IMR-90 (cell line): ENCODE measurements at regions not wholly inside any gene's neighbourhood (a gene's known extent, or its start where the extent isn't known, plus 50 kb on each side); places are given as distances from the start of the nearest gene placed in this dataset.
A peak's percentile ranks its signal among the peaks of the same experiment; 100 is the strongest.

Experiments
- ATAC-seq: fragments of 200-7000 bp; cut with Tn5 transposase; 2 replicates; pipeline ENCODE4 v1.9.1; 2020; ENCODE audit warnings: low read depth, mild to moderate bottlenecking, moderate library complexity
- BruUV-seq: library from RNA; stranded (reverse); fragments of 400-500 nt; replicated peaks from 2 replicates; lab custom pipeline; 2021; lab: Mats Ljungman, UMichigan
- CTCF ChIA-PET: fragments of 300-600 bp; formaldehyde crosslinking; extraction: SDS; loops from one replicate; lab custom pipeline; 2021; ENCODE audit warnings: antibody characterized with exemption; lab: Yijun Ruan, JAX
- POLR2A ChIA-PET: fragments of 300-600 bp; sonication (Branson Sonifier 250); formaldehyde crosslinking; loops from one replicate; lab custom pipeline; 2022; ENCODE audit warnings: antibody characterized with exemption; ENCODE audit not compliant: unreplicated experiment; lab: Charles Lee
- DNase-seq: peaks from one replicate; pipeline ENCODE4 v3.0.0; 2013
- H2AFZ ChIP-seq: replicated peaks from 2 replicates; pipeline ENCODE3; 2013; ENCODE audit warnings: low read length, mild to moderate bottlenecking; ENCODE audit not compliant: poor library complexity
- H2AK5ac ChIP-seq: 2 replicates; pipeline ENCODE4 v1.6.1; 2013; ENCODE audit warnings: low read depth, low read length, inconsistent platforms
- H2AK9ac ChIP-seq: replicated peaks from 2 replicates; pipeline ENCODE3; 2013; ENCODE audit warnings: mild to moderate bottlenecking, low read depth, low read length, moderate library complexity; ENCODE audit not compliant: poor library complexity
- H2BK120ac ChIP-seq: 2 replicates; pipeline ENCODE4 v1.6.1; 2013; ENCODE audit warnings: low read depth, low read length, inconsistent platforms
- H2BK15ac ChIP-seq: 3 replicates; pipeline ENCODE4 v1.6.1; 2013; ENCODE audit warnings: low read depth, low read length, inconsistent platforms
- H2BK20ac ChIP-seq: 2 replicates; pipeline ENCODE4 v1.6.1; 2013; ENCODE audit warnings: low read depth, mild to moderate bottlenecking, inconsistent platforms, low read length, moderate library complexity
- H2BK5ac ChIP-seq: 2 replicates; pipeline ENCODE4 v1.6.1; 2013; ENCODE audit warnings: mild to moderate bottlenecking, low read depth, low read length, inconsistent platforms; ENCODE audit not compliant: poor library complexity, severe bottlenecking
- H3K14ac ChIP-seq: replicated peaks from 2 replicates; pipeline ENCODE4 v1.6.1; 2013; ENCODE audit warnings: low read depth, low read length, inconsistent platforms
- H3K18ac ChIP-seq: 2 replicates; pipeline ENCODE4 v1.6.1; 2013; ENCODE audit warnings: low read depth, low read length, control low read depth
- H3K23ac ChIP-seq: 2 replicates; pipeline ENCODE4 v1.6.1; 2013; ENCODE audit warnings: low read depth, low read length, inconsistent platforms
- H3K27ac ChIP-seq: 2 replicates; pipeline ENCODE4 v1.5.1; 2013; ENCODE audit warnings: mild to moderate bottlenecking, control low read depth, low read length; ENCODE audit not compliant: insufficient read depth
- H3K27me3 ChIP-seq: 2 replicates; pipeline ENCODE4 v1.6.1; 2013; ENCODE audit warnings: low read length; ENCODE audit not compliant: control insufficient read depth, insufficient read depth
- H3K36me3 ChIP-seq: 2 replicates; pipeline ENCODE4 v1.6.1; 2013; ENCODE audit warnings: low read length, mixed read lengths; ENCODE audit not compliant: control insufficient read depth, insufficient read depth
- H3K4ac ChIP-seq: 2 replicates; pipeline ENCODE4 v1.6.1; 2013; ENCODE audit warnings: low read depth, low read length, inconsistent platforms
- H3K4me1 ChIP-seq: 2 replicates; pipeline ENCODE4 v1.6.1; 2013; ENCODE audit warnings: low read length, mixed read lengths; ENCODE audit not compliant: control insufficient read depth, insufficient read depth
- H3K4me2 ChIP-seq: 2 replicates; pipeline ENCODE4 v1.6.1; 2013; ENCODE audit warnings: low read depth, mild to moderate bottlenecking, control low read depth, low read length, moderate library complexity
- H3K4me3 ChIP-seq: 2 replicates; pipeline ENCODE4 v1.5.1; 2013; ENCODE audit warnings: low read depth, mild to moderate bottlenecking, control low read depth, low read length, moderate library complexity; ENCODE audit not compliant: insufficient read depth
- H3K56ac ChIP-seq: 2 replicates; pipeline ENCODE4 v1.6.1; 2013; ENCODE audit warnings: low read length, inconsistent platforms; ENCODE audit not compliant: insufficient read depth; ENCODE audit errors: extremely low read depth
- H3K79me1 ChIP-seq, 2 experiments: 2 replicates each; pipeline ENCODE4 v1.6.1; 2013; ENCODE audit warnings: low read length in 2 of 2, inconsistent platforms in 1 of 2, low read depth in 1 of 2
- H3K9ac ChIP-seq: 2 replicates; pipeline ENCODE4 v1.6.1; 2013; ENCODE audit warnings: low read depth, low read length, control low read depth
- H3K9me1 ChIP-seq: 2 replicates; pipeline ENCODE4 v1.6.1; 2013; ENCODE audit warnings: low read length, inconsistent platforms; ENCODE audit not compliant: insufficient read depth
- H3K9me3 ChIP-seq: 2 replicates; pipeline ENCODE4 v1.6.1; 2013; ENCODE audit warnings: low read length; ENCODE audit not compliant: control insufficient read depth, insufficient read depth
- H4K20me1 ChIP-seq: 2 replicates; pipeline ENCODE4 v1.6.1; 2013; ENCODE audit warnings: low read length, inconsistent platforms; ENCODE audit not compliant: insufficient read depth
- H4K5ac ChIP-seq: 2 replicates; pipeline ENCODE4 v1.6.1; 2013; ENCODE audit warnings: mild to moderate bottlenecking, low read depth, low read length, control low read depth
- H4K8ac ChIP-seq, 2 experiments: 2 replicates each; pipeline ENCODE4 v1.6.1; 2013; ENCODE audit warnings: low read depth in 2 of 2, low read length in 2 of 2, control low read depth in 1 of 2, inconsistent platforms in 1 of 2
- H4K91ac ChIP-seq: 2 replicates; pipeline ENCODE4 v1.6.1; 2013; ENCODE audit warnings: low read depth, low read length, inconsistent platforms; ENCODE audit not compliant: insufficient read depth
- CEBPB ChIP-seq: IDR thresholded peaks from 2 replicates; pipeline ENCODE4 v1.6.1; 2012; ENCODE audit warnings: low read depth, low read length, improper control_type of control experiment
- CHD1 ChIP-seq: IDR thresholded peaks from 2 replicates; pipeline ENCODE4 v1.6.1; 2012; ENCODE audit warnings: low read depth, low read length, improper control_type of control experiment
- MAFK ChIP-seq: IDR thresholded peaks from 2 replicates; pipeline ENCODE4 v1.6.1; 2012; ENCODE audit warnings: low read depth, low read length, improper control_type of control experiment
- MAZ ChIP-seq: IDR thresholded peaks from 2 replicates; pipeline ENCODE4 v1.6.1; 2012; ENCODE audit warnings: low read depth, mild to moderate bottlenecking, low read length, improper control_type of control experiment, moderate library complexity, borderline replicate concordance
- MXI1 ChIP-seq: IDR thresholded peaks from 2 replicates; pipeline ENCODE4 v1.6.1; 2012; ENCODE audit warnings: low read depth, mild to moderate bottlenecking, low read length, moderate library complexity, borderline replicate concordance
- NFE2L2 ChIP-seq: fragments of 150-350 bp; IDR thresholded peaks from 2 replicates; pipeline ENCODE4 v1.6.1; 2016; ENCODE audit warnings: low read depth, mild to moderate bottlenecking, low read length
- RAD21 ChIP-seq: IDR thresholded peaks from 2 replicates; pipeline ENCODE4 v1.6.1; 2012; ENCODE audit warnings: low read length, improper control_type of control experiment
- RCOR1 ChIP-seq: IDR thresholded peaks from 2 replicates; pipeline ENCODE4 v1.6.1; 2012; ENCODE audit warnings: mild to moderate bottlenecking, low read length, improper control_type of control experiment; ENCODE audit not compliant: insufficient replicate concordance
- WGBS, 2 experiments: methylation state at CpG; one replicate each; pipeline versions ENCODE4 v1.1.5 to v1.1.7; 2013; ENCODE audit warnings: missing lambda C conversion rate in 2 of 2; ENCODE audit not compliant: insufficient read length in 1 of 2; ENCODE audit errors: extremely low coverage in 2 of 2; 5-methylcytosine and 5-hydroxymethylcytosine counted together
- dilution Hi-C: fragments of 300-500 bp; cut with HindIII; formaldehyde crosslinking; loops from one replicate; pipeline ENCODE4 v1.14.3; 2018; ENCODE audit warnings: low sequenced_read_pairs; ENCODE audit not compliant: unreplicated experiment
- in situ Hi-C: fragments of 300-500 bp; cut with MboI; formaldehyde crosslinking; loops from 3 replicates; pipeline ENCODE4 v1.14.3; 2019; ENCODE audit warnings: low sequenced_read_pairs, inconsistent platforms, mixed read lengths
- intact Hi-C: fragments of 100-400 bp; cut with micrococcal nuclease; formaldehyde crosslinking; loops from 2 replicates; pipeline ENCODE4 v1.10.0; 2022
- TF ChIP-seq, protein P1 (sequence below): conservative IDR thresholded peaks from 2 replicates; pipeline ENCODE4 v1.5.1; 2012; ENCODE audit warnings: mild to moderate bottlenecking, low read depth, low read length, improper control_type of control experiment
- TF ChIP-seq, protein P2 (sequence below): fragments of 150-350 bp; IDR thresholded peaks from 2 replicates; pipeline ENCODE4 v1.6.1; 2017; ENCODE audit warnings: mild to moderate bottlenecking, antibody characterized with exemption, low read length, low read depth
- TF ChIP-seq, protein P3 (sequence below): fragments of 150-350 bp; IDR thresholded peaks from 2 replicates; pipeline ENCODE4 v1.6.1; 2016; ENCODE audit warnings: low read depth, mild to moderate bottlenecking, low read length, moderate library complexity, borderline replicate concordance

DNA sequence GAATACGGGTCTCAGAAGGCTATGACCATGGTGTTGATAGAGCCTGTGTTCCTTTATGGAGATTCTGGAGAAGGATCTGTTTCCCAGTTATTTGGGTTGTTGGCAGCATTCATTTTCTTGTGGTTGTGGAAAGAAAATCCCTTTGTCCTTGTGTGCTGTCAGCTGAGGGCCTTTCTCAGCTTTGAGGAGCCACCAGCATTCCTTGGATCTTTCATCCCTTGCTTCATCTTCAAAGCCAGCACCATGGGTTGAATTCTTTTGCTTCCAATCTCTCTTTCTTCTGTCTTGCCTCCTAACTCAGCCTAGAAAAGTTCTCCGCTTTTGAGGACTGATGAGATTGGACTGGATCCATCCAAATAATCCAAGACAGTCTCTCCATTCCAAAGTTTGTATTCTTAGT, 103.2 kb upstream of the MMADHC start:
- no TSS peak for BruUV-seq
- Histone ChIP-seq H3K56ac (no peak overlapping the region), H3K9me1 (no peaks in the 10 kb centered on the region), H4K8ac (no peak overlapping the region), H3K4me3 (no peak overlapping the region), H3K4me2 (no peak overlapping the region), H3K27me3 (no peaks in the 10 kb centered on the region), H4K91ac (no peak overlapping the region), H3K18ac (no peak overlapping the region), H4K20me1 (no peaks in the 10 kb centered on the region), H2BK120ac (no peak overlapping the region), H3K79me1 (no peaks in the 10 kb centered on the region), H3K36me3 (no peaks in the 10 kb centered on the region), H2AK9ac (no peak overlapping the region), H2BK20ac (peak overlapping the region; percentile 20; the same call in 1 of the 2 replicates), H2AK5ac (no peak overlapping the region), H4K5ac (no peak overlapping the region), H2BK15ac (no peak overlapping the region), H2BK5ac (no peak overlapping the region), H3K9ac (no peak overlapping the region), H3K9me3 (no peaks in the 10 kb centered on the region; the same call in 1 of the 2 replicates), H3K23ac (no peak overlapping the region), H3K4me1 (peaks cover 4% of the 10 kb centered on the region), H3K27ac (no peak overlapping the region), H3K4ac (no peak overlapping the region), H3K14ac (no peak overlapping the region), H2AFZ (no peak overlapping the region)
- ChIA-PET POLR2A (no interaction called here), CTCF (no interaction called here)
- in situ Hi-C loops (no loop called here), dilution Hi-C loops (no loop called here), intact Hi-C loops (no loop called here)
- TF ChIP-seq RAD21 (no peak), CHD1 (no peak), CEBPB (no peak), MXI1 (no peak), MAZ (no peak), MAFK (no peak), RCOR1 (no peak), NFE2L2 (no peak)
- TF ChIP-seq, protein P1, sequence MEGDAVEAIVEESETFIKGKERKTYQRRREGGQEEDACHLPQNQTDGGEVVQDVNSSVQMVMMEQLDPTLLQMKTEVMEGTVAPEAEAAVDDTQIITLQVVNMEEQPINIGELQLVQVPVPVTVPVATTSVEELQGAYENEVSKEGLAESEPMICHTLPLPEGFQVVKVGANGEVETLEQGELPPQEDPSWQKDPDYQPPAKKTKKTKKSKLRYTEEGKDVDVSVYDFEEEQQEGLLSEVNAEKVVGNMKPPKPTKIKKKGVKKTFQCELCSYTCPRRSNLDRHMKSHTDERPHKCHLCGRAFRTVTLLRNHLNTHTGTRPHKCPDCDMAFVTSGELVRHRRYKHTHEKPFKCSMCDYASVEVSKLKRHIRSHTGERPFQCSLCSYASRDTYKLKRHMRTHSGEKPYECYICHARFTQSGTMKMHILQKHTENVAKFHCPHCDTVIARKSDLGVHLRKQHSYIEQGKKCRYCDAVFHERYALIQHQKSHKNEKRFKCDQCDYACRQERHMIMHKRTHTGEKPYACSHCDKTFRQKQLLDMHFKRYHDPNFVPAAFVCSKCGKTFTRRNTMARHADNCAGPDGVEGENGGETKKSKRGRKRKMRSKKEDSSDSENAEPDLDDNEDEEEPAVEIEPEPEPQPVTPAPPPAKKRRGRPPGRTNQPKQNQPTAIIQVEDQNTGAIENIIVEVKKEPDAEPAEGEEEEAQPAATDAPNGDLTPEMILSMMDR = no peak
- TF ChIP-seq, protein P2, sequence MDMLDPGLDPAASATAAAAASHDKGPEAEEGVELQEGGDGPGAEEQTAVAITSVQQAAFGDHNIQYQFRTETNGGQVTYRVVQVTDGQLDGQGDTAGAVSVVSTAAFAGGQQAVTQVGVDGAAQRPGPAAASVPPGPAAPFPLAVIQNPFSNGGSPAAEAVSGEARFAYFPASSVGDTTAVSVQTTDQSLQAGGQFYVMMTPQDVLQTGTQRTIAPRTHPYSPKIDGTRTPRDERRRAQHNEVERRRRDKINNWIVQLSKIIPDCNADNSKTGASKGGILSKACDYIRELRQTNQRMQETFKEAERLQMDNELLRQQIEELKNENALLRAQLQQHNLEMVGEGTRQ = no peak
- TF ChIP-seq, protein P3, sequence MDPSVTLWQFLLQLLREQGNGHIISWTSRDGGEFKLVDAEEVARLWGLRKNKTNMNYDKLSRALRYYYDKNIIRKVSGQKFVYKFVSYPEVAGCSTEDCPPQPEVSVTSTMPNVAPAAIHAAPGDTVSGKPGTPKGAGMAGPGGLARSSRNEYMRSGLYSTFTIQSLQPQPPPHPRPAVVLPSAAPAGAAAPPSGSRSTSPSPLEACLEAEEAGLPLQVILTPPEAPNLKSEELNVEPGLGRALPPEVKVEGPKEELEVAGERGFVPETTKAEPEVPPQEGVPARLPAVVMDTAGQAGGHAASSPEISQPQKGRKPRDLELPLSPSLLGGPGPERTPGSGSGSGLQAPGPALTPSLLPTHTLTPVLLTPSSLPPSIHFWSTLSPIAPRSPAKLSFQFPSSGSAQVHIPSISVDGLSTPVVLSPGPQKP = no peak
- DNase-seq = no peak
- no peak for ATAC-seq
- WGBS, 2 experiments = 100% methylated on average over 1 of the region's 2 CpGs; no CpG with 5 or more reads in 1 of the 2 experiments
